ENCODE measurements at regions not wholly inside any gene's neighbourhood (a gene's known extent, or its start where the extent isn't known, plus 50 kb on each side); places are given as distances from the start of the nearest gene placed in this dataset.

GRCh38 chr7:138173548-138173947 is 97.3 kb downstream of the AKR1D1 start:
- no peak overlapping the region for H3K4me2 ChIP-seq
- CTCF ChIA-PET = interaction anchor here (1.0 to 1.8 kb wide), 4 partner anchors 12 to 565 kb away, joined by 3 to 8 read pairs (median 4); no protein-coding TSS in a partner anchor
- WGBS (ENCODE audit: low lambda C conversion rate) = 43% methylated on average over 3 of the region's 3 CpGs

GRCh38 chr7:138176060-138176459 is 99.8 kb downstream of the AKR1D1 start:
- Histone ChIP-seq H3K79me2 (ENCODE audit: insufficient read depth) (no peaks in the 10 kb centered on the region), H4K20me1 (ENCODE audit: insufficient read depth) (no peaks in the 10 kb centered on the region), H3K9me2 (no peaks in the 10 kb centered on the region), H3K9me3 (peaks cover 12% of the 10 kb centered on the region; the same call in 1 of the 2 replicates), H3K27me3 (ENCODE audit: insufficient read depth) (no peaks in the 10 kb centered on the region), H3K36me3 (replicated peaks in 1 of 2; ENCODE audit: control insufficient read depth in 1 of 2, insufficient read depth in 2 of 2, low read length in 1 of 2) (no peaks in the 10 kb centered on the region), H3K27ac (ENCODE audit: low read depth in 2 of 2, low read length in 1 of 2) (no peak overlapping the region), H3F3A (replicated peaks; ENCODE audit: insufficient read depth) (no peaks in the 10 kb centered on the region), H3K9ac (no peak overlapping the region), H3K4me1 (ENCODE audit: control insufficient read depth in 1 of 2, insufficient read depth in 2 of 2, low read depth in 1 of 2, low read length in 1 of 2) (no peaks in the 10 kb centered on the region), H3K4me3 (ENCODE audit: low read depth in 2 of 2, low read length in 1 of 2) (no peak overlapping the region), H3K4me2 (no peak overlapping the region), H2AFZ (ENCODE audit: low read depth) (no peak overlapping the region)
- 44% methylated on average over 5 of the region's 5 CpGs for WGBS (ENCODE audit: low lambda C conversion rate)
- CTCF ChIA-PET = interaction anchor here (1.5 kb wide), 1 partner anchor 563 kb away, joined by 4 read pairs; no protein-coding TSS in a partner anchor
- TF ChIP-seq CTCF (IDR thresholded peaks at IDR 0.05) (no peak), RXRA (IDR thresholded peaks at IDR 0.05; ENCODE audit: borderline replicate concordance, low read depth) (no peak), RAD21 (IDR thresholded peaks at IDR 0.05; ENCODE audit: low read length) (no peak), TAF1 (IDR thresholded peaks at IDR 0.05; ENCODE audit: borderline replicate concordance, low read depth, low read length) (no peak), CHD2 (IDR thresholded peaks at IDR 0.05; ENCODE audit: low read length, partially characterized antibody) (no peak), TEAD4 (IDR thresholded peaks at IDR 0.05; ENCODE audit: borderline replicate concordance, insufficient read depth) (no peak), RCOR1 (IDR thresholded peaks at IDR 0.05; ENCODE audit: low read length) (no peak), FOSL2 (IDR thresholded peaks at IDR 0.05; ENCODE audit: borderline replicate concordance, low read depth) (no peak), EZH2phosphoT487 (IDR thresholded peaks at IDR 0.05; ENCODE audit: borderline replicate concordance, low read depth) (no peak), FOXM1 (IDR thresholded peaks at IDR 0.05; ENCODE audit: low read depth) (no peak), JUND (IDR thresholded peaks at IDR 0.05) (no peak), FOXJ3 (CRISPR knock-in tag; IDR thresholded peaks at IDR 0.05) (no peak), YY1 (IDR thresholded peaks at IDR 0.05; ENCODE audit: low read depth) (no peak), RFX5 (IDR thresholded peaks at IDR 0.05; ENCODE audit: low read length) (no peak), SMC3 (IDR thresholded peaks at IDR 0.05; ENCODE audit: low read depth, low read length) (no peak), MAX (IDR thresholded peaks at IDR 0.05; ENCODE audit: low read depth) (no peak)
- TF ChIP-seq, protein P1, sequence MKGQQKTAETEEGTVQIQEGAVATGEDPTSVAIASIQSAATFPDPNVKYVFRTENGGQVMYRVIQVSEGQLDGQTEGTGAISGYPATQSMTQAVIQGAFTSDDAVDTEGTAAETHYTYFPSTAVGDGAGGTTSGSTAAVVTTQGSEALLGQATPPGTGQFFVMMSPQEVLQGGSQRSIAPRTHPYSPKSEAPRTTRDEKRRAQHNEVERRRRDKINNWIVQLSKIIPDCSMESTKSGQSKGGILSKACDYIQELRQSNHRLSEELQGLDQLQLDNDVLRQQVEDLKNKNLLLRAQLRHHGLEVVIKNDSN (IDR thresholded peaks at IDR 0.05; ENCODE audit: borderline replicate concordance, low read depth) = no peak
- TF ChIP-seq, protein P2, sequence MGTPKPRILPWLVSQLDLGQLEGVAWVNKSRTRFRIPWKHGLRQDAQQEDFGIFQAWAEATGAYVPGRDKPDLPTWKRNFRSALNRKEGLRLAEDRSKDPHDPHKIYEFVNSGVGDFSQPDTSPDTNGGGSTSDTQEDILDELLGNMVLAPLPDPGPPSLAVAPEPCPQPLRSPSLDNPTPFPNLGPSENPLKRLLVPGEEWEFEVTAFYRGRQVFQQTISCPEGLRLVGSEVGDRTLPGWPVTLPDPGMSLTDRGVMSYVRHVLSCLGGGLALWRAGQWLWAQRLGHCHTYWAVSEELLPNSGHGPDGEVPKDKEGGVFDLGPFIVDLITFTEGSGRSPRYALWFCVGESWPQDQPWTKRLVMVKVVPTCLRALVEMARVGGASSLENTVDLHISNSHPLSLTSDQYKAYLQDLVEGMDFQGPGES (IDR thresholded peaks at IDR 0.05; ENCODE audit: low read depth, low read length) = no peak
- TF ChIP-seq, protein P3, sequence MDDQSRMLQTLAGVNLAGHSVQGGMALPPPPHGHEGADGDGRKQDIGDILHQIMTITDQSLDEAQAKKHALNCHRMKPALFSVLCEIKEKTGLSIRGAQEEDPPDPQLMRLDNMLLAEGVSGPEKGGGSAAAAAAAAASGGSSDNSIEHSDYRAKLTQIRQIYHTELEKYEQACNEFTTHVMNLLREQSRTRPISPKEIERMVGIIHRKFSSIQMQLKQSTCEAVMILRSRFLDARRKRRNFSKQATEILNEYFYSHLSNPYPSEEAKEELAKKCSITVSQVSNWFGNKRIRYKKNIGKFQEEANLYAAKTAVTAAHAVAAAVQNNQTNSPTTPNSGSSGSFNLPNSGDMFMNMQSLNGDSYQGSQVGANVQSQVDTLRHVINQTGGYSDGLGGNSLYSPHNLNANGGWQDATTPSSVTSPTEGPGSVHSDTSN (IDR thresholded peaks at IDR 0.05) = no peak
- POLR2A ChIA-PET = no interaction called here
- DNase-seq = no peak

More at GRCh38 chr7:138173548-138173947, 97.3 kb downstream of the AKR1D1 start:
- Histone ChIP-seq H3K4me1 (ENCODE audit: control insufficient read depth in 1 of 2, insufficient read depth in 2 of 2, low read depth in 1 of 2, low read length in 1 of 2) (no peaks in the 10 kb centered on the region), H2AFZ (ENCODE audit: low read depth) (no peak overlapping the region), H3K79me2 (ENCODE audit: insufficient read depth) (no peaks in the 10 kb centered on the region), H3K4me3 (ENCODE audit: low read depth in 2 of 2, low read length in 1 of 2) (no peak overlapping the region), H3K9me3 (peaks cover 12% of the 10 kb centered on the region; the same call in 1 of the 2 replicates), H3K27ac (ENCODE audit: low read depth in 2 of 2, low read length in 1 of 2) (no peak overlapping the region), H3F3A (replicated peaks; ENCODE audit: insufficient read depth) (no peaks in the 10 kb centered on the region), H3K27me3 (ENCODE audit: insufficient read depth) (no peaks in the 10 kb centered on the region), H4K20me1 (ENCODE audit: insufficient read depth) (no peaks in the 10 kb centered on the region), H3K9me2 (no peaks in the 10 kb centered on the region), H3K36me3 (replicated peaks in 1 of 2; ENCODE audit: control insufficient read depth in 1 of 2, insufficient read depth in 2 of 2, low read length in 1 of 2) (no peaks in the 10 kb centered on the region), H3K9ac (no peak overlapping the region)
- DNase-seq = no peak
- TF ChIP-seq EP300 (IDR thresholded peaks at IDR 0.05; ENCODE audit: borderline replicate concordance in 1 of 2, low read depth in 1 of 2, low read length in 1 of 2) (no peak), POLR2AphosphoS5 (IDR thresholded peaks at IDR 0.05; ENCODE audit: low read depth, low read length) (no peak)
- POLR2A ChIA-PET = no interaction called here

Measured in SK-N-SH (cell line).